GM23338 (cell line): ENCODE measurements at regions not wholly inside any gene's neighbourhood (a gene's known extent, or its start where the extent isn't known, plus 50 kb on each side); places are given as distances from the start of the nearest gene placed in this dataset.

Experiments used
- ATAC-seq: fragments of 200-7000 bp; cut with Tn5 transposase; 3 replicates; pipeline ENCODE4 v1.9.1; 2020
- DNase-seq: peaks from one replicate; pipeline ENCODE4 v3.0.0-alpha.2; 2015; ENCODE audit warnings: low spot score
- H2AFZ ChIP-seq: fragments of 200-600 bp; sonication (generic); 2 replicates; pipeline ENCODE4 v1.8.0; 2016; ENCODE audit warnings: antibody characterized with exemption, mild to moderate bottlenecking, moderate library complexity
- H3F3A ChIP-seq: fragments of 200-600 bp; sonication (generic); replicated peaks from 2 replicates; pipeline ENCODE4 v1.8.0; 2017; ENCODE audit warnings: antibody characterized with exemption, mixed run types, low read depth
- H3K27ac ChIP-seq: fragments of 200-600 bp; sonication (generic); 2 replicates; pipeline ENCODE4 v1.6.1; 2016; ENCODE audit warnings: low read depth
- H3K27me3 ChIP-seq: fragments of 200-600 bp; sonication (generic); 2 replicates; pipeline ENCODE4 v1.8.0; 2016; ENCODE audit warnings: mild to moderate bottlenecking, mixed run types, moderate library complexity; ENCODE audit not compliant: insufficient read depth
- H3K36me3 ChIP-seq: fragments of 200-600 bp; sonication (generic); 2 replicates; pipeline ENCODE4 v1.8.0; 2016; ENCODE audit warnings: mild to moderate bottlenecking; ENCODE audit not compliant: insufficient read depth
- H3K4me1 ChIP-seq: fragments of 200-600 bp; sonication (generic); 2 replicates; pipeline ENCODE4 v1.8.0; 2016; ENCODE audit warnings: mild to moderate bottlenecking, moderate library complexity; ENCODE audit not compliant: insufficient read depth
- H3K4me2 ChIP-seq: fragments of 200-600 bp; sonication (generic); 2 replicates; pipeline ENCODE4 v1.7.1; 2017; ENCODE audit warnings: mixed run types
- H3K4me3 ChIP-seq: fragments of 200-600 bp; sonication (generic); 2 replicates; pipeline ENCODE4 v1.6.1; 2016; ENCODE audit warnings: mixed run types
- H3K79me2 ChIP-seq: fragments of 200-600 bp; sonication (generic); replicated peaks from 2 replicates; pipeline ENCODE4 v1.8.0; 2017; ENCODE audit warnings: mild to moderate bottlenecking; ENCODE audit not compliant: insufficient read depth
- H3K9me2 ChIP-seq: fragments of 200-600 bp; sonication (generic); 2 replicates; pipeline ENCODE4 v1.8.0; 2017; ENCODE audit not compliant: insufficient read depth
- H4K20me1 ChIP-seq: fragments of 200-600 bp; sonication (generic); replicated peaks from 2 replicates; pipeline ENCODE4 v1.8.0; 2017; ENCODE audit warnings: mild to moderate bottlenecking; ENCODE audit not compliant: insufficient read depth
- H3K27ac Mint-ChIP-seq: 2 replicates; pipeline ENCODE4 v1.8.0; 2020; ENCODE audit warnings: inconsistent platforms, mild to moderate bottlenecking, moderate library complexity, mixed read lengths
- H3K27me3 Mint-ChIP-seq: 3 replicates; pipeline ENCODE4 v1.8.0; 2022; ENCODE audit warnings: low read depth, mild to moderate bottlenecking, moderate library complexity, mixed read lengths, inconsistent platforms; ENCODE audit not compliant: insufficient read depth, poor library complexity
- H3K36me3 Mint-ChIP-seq: 3 replicates; pipeline ENCODE4 v1.8.0; 2021; ENCODE audit warnings: low read depth, mild to moderate bottlenecking, inconsistent platforms, moderate library complexity, mixed read lengths
- H3K4me1 Mint-ChIP-seq: 3 replicates; pipeline ENCODE4 v1.8.0; 2020; ENCODE audit warnings: mild to moderate bottlenecking, inconsistent platforms, mixed read lengths
- H3K4me3 Mint-ChIP-seq: 3 replicates; pipeline ENCODE4 v1.8.0; 2021; ENCODE audit warnings: moderate library complexity, mild to moderate bottlenecking, inconsistent platforms, mixed read lengths
- H3K9me3 Mint-ChIP-seq: 3 replicates; pipeline ENCODE4 v1.8.0; 2020; ENCODE audit warnings: moderate library complexity, mild to moderate bottlenecking, inconsistent platforms, mixed read lengths
- CREB1 ChIP-seq: fragments of 250-450 bp; sonication (Bioruptor Pico); IDR thresholded peaks from 2 replicates; pipeline ENCODE4 v1.5.0; 2020; ENCODE audit warnings: low read depth, mild to moderate bottlenecking, moderate library complexity
- CTCF ChIP-seq, 2 experiments: fragments of 200-600 bp in 1 of 2; sonication (generic) in 1 of 2; conservative IDR thresholded peaks; 2 replicates each; pipeline versions ENCODE4 v1.5.1 to v1.6.1; 2016 to 2017; ENCODE audit warnings: antibody characterized with exemption in 2 of 2, low read depth in 2 of 2, mild to moderate bottlenecking in 2 of 2, moderate library complexity in 1 of 2
- ETS1 ChIP-seq: IDR thresholded peaks from 2 replicates; pipeline ENCODE4 v1.6.1; 2016; ENCODE audit warnings: antibody characterized with exemption
- EZH2 ChIP-seq: fragments of 200-600 bp; sonication (generic); IDR thresholded peaks from one replicate; pipeline ENCODE4 v1.8.0; 2017; ENCODE audit warnings: antibody characterized with exemption, mild to moderate bottlenecking, low read depth; ENCODE audit not compliant: unreplicated experiment
- EZH2phosphoT487 ChIP-seq: fragments of 200-600 bp; sonication (generic); IDR thresholded peaks from one replicate; pipeline ENCODE4 v1.8.1; 2018; ENCODE audit warnings: antibody characterized with exemption; ENCODE audit not compliant: unreplicated experiment
- NANOG ChIP-seq: IDR thresholded peaks from 2 replicates; pipeline ENCODE4 v1.6.1; 2016; ENCODE audit warnings: antibody characterized with exemption, borderline replicate concordance
- POLR2AphosphoS5 ChIP-seq: IDR thresholded peaks from 2 replicates; pipeline ENCODE4 v1.6.1; 2016; ENCODE audit warnings: antibody characterized with exemption, low read depth
- STAT1 ChIP-seq: IDR thresholded peaks from one replicate; pipeline ENCODE4 v1.6.1; 2016; ENCODE audit warnings: antibody characterized with exemption; ENCODE audit not compliant: unreplicated experiment
- ZNF114 ChIP-seq: fragments of 250-450 bp; sonication (Bioruptor Pico); IDR thresholded peaks from 2 replicates; pipeline ENCODE4 v1.5.0; 2020; ENCODE audit warnings: mild to moderate bottlenecking, moderate library complexity
- ZNF331 ChIP-seq: fragments of 250-450 bp; sonication (Bioruptor Pico); IDR thresholded peaks from 2 replicates; pipeline ENCODE4 v1.5.0; 2020; ENCODE audit warnings: low read depth, mild to moderate bottlenecking, moderate library complexity

GRCh38 chr18:27869735-27870134 is 307.2 kb downstream of the CDH2 start (continued):
- no peak for TF ChIP-seq CREB1 (CRISPR knock-in tag)

GRCh38 chr18:27865431-27865830 is 311.5 kb downstream of the CDH2 start:
- no peaks in the 10 kb centered on the region for H3K36me3 ChIP-seq
- H3K9me3 Mint-ChIP-seq: no peaks in the 10 kb centered on the region
- peaks cover 3% of the 10 kb centered on the region for H3K27me3 Mint-ChIP-seq
- no peak overlapping the region for H2AFZ ChIP-seq
- no peaks in the 10 kb centered on the region for H4K20me1 ChIP-seq
- H3K27me3 ChIP-seq: no peaks in the 10 kb centered on the region
- no peak overlapping the region for H3K27ac Mint-ChIP-seq
- no peak for TF ChIP-seq ZNF114
- no peaks in the 10 kb centered on the region for H3K79me2 ChIP-seq
- H3K4me1 Mint-ChIP-seq: peaks cover 5% of the 10 kb centered on the region; the same call in 1 of the 3 replicates
- H3F3A ChIP-seq: no peaks in the 10 kb centered on the region
- H3K9me2 ChIP-seq: no peaks in the 10 kb centered on the region
- H3K4me1 ChIP-seq: no peaks in the 10 kb centered on the region
- H3K4me2 ChIP-seq: no peak overlapping the region
- no peak for DNase-seq
- no peak overlapping the region for H3K4me3 ChIP-seq
- no peak for ATAC-seq
- no peak overlapping the region for H3K4me3 Mint-ChIP-seq
- H3K27ac ChIP-seq: no peak overlapping the region
- H3K36me3 Mint-ChIP-seq: no peaks in the 10 kb centered on the region

GRCh38 chr18:27863780-27864430 is 313.0 kb downstream of the CDH2 start:
- TF ChIP-seq NANOG (no peak), EZH2phosphoT487 (no peak), POLR2AphosphoS5 (no peak), ZNF331 (CRISPR knock-in tag) (no peak), EZH2 (no peak), STAT1 (no peak), ZNF114 (no peak), CREB1 (CRISPR knock-in tag) (no peak), ETS1 (no peak), CTCF (conservative IDR thresholded peaks at IDR 0.05; ENCODE audit: low read depth in 2 of 2) (no peak)
- no peak overlapping the region for H3K27ac ChIP-seq
- no peaks in the 10 kb centered on the region for H3K9me3 Mint-ChIP-seq
- ATAC-seq (no peak), DNase-seq (no peak)
- peaks cover 3% of the 10 kb centered on the region for H3K27me3 Mint-ChIP-seq
- peaks cover 5% of the 10 kb centered on the region; the same call in 1 of the 3 replicates for H3K4me1 Mint-ChIP-seq
- H3K4me2 ChIP-seq: no peak overlapping the region
- H3K4me1 ChIP-seq: no peaks in the 10 kb centered on the region
- H2AFZ ChIP-seq: no peak overlapping the region
- H4K20me1 ChIP-seq: no peaks in the 10 kb centered on the region
- H3K27me3 ChIP-seq: no peaks in the 10 kb centered on the region
- no peaks in the 10 kb centered on the region for H3F3A ChIP-seq
- H3K79me2 ChIP-seq: no peaks in the 10 kb centered on the region
- no peak overlapping the region for H3K4me3 ChIP-seq
- H3K27ac Mint-ChIP-seq: no peak overlapping the region
- no peaks in the 10 kb centered on the region for H3K9me2 ChIP-seq
- H3K36me3 ChIP-seq: no peaks in the 10 kb centered on the region
- no peak overlapping the region for H3K4me3 Mint-ChIP-seq
- no peaks in the 10 kb centered on the region for H3K36me3 Mint-ChIP-seq
